Amniotic epithelial cell (primary cell): ENCODE measurements at regions not wholly inside any gene's neighbourhood (a gene's known extent, or its start where the extent isn't known, plus 50 kb on each side); places are given as distances from the start of the nearest gene placed in this dataset.
"Not testable (repeated sequence)": the region's sequence is repeated elsewhere in the genome, so short reads cannot be mapped to it uniquely, and the experiment has no call there.

Source experiments
- DNase-seq: peaks from one replicate; pipeline ENCODE4 v3.0.0-alpha.2; 2010; ENCODE audit warnings: low read depth

DNA sequence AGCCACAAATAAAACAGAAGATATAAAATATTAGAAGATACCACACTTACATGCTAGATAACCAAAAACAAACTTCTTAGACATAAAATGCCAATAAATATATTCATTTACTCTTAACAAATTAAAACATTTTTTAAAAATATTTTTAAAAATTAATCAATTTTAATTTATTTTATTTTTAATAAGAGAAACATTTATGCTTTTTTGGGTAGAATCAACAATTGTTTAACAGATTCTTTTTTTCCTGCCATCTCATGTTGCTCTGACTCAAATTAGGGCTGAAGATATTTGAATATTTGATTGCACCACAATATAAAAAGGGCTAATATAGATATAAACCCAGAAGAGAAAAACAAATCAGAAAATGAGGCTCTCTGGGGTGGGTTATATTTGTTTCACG is 172.6 kb downstream of the GOLGA6L6 start:
- no peak for DNase-seq

DNA sequence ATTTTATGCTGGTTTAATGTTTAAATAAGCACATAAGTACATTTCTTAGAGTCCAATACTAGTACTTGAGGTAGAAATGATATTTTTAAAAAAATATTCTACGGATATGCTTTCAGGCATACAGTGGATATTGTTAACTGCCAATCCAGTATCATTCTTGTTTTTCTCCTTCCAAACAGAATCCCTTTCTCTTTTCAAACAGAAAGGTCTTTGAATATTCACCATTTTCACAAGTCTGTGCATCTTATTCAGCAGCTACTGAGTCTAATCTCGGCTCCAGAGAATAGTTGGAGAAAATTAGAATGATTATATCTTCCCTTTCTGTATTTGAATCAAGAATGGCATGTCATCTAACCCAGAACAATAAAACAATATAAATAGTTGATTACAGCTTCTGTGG is 174.5 kb downstream of the GOLGA6L6 start:
- DNase-seq, result no peak

DNA sequence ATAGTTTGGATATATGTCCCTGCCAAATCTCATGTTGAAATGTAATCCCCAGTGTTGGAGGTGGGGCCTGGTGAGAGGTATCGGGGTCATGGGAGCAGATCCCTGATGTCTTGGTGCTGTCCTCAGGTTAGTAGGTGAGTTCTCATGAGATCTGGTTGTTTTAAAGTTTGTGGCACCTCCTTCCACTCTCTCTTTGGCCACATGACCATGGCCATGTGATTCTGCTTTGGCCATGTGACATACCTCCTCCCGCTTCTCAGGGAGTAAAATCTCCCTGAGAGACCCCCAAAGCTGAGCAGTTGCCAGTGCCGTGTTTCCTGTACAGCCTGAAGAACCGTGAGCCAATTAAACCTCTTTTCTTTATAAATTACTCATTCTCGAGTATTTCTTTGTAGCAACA is 178.0 kb downstream of the GOLGA6L6 start:
- not testable (repeated sequence) for DNase-seq

DNA sequence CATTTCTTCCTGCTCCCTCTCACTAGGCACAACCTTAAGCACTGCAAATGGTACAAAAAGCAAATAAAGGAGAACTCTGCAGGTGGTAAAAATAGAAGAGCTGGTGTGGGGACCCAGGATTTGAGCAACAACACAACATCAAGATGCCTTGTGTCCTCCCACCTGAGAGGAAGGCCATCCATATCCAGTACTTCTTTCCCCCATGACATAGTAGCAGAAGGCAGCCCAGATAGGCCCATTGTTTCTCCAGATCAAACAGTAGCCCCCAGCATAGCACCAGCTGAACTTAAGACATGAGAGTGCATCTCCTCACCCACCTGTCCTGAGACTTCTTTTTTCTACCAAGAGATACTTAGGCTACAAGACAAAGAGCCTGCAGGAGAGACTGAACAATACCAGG is 180.5 kb downstream of the GOLGA6L6 start:
- no peak for DNase-seq

DNA sequence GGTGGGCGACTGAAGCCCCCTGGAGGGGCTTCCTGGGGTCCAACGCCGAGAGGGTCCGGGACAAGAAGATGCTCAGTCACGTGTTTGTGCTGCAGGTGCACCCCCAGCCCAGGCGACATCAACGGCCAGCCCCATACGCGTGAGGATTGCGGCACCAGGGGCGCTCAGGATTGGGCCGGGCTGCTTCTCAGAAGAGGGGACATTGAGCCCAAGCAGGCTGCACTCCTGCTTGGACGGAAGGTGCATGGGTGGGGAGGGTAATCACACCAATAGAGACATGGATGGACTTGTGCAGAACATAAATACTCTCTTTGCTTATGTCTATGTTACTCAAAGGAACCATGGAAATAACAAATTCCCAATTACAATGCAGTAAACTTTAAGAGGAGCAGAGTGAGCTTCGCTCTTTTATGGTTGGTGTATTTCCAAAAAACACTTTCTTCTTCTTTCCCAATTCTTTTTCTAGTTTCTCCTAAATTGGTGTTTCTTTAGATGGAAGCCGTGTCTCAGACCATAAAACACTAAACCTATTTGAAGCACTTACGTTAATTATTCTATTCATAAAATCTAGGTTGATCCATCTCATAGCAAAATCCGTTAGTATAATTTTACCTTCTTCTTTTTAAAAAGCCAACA is 182.7 kb downstream of the GOLGA6L6 start:
- no peak for DNase-seq

DNA sequence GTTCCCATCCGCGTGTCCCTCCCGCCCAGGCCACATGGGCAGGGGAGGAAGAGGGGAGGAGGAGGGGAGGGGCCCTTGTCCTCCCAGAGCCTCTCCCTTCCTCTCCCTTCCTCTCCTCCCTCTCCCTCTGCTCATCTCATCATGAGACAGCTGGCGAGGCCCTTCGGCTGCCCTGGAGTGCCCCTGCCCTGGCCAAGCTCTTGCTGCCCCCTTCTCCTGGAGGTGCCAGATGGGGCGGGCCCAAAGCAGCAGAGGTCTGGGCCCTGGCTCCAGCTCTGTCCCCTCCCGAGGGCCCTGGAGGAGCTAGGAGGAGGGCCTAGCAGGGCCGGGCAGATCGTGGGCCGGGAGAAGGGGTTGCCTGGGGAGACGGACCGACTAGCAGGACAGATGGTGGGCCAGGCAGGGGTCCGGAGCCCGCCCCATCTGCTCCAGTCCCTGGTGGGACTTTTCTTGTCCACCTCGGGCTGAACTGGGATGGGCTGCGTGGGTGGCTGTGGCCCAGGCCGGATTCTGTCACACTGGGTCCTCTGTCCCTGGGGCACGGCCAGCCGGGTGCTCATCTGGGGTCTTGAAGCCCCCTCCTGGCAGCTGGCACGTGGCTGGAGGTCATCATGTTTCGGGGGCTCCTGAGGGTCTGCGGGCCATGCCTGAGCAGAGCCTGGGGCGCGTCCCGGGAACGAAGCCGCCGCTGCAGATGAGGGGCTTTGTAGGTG is 183.4 kb downstream of the GOLGA6L6 start:
- DNase-seq, result no peak

DNA sequence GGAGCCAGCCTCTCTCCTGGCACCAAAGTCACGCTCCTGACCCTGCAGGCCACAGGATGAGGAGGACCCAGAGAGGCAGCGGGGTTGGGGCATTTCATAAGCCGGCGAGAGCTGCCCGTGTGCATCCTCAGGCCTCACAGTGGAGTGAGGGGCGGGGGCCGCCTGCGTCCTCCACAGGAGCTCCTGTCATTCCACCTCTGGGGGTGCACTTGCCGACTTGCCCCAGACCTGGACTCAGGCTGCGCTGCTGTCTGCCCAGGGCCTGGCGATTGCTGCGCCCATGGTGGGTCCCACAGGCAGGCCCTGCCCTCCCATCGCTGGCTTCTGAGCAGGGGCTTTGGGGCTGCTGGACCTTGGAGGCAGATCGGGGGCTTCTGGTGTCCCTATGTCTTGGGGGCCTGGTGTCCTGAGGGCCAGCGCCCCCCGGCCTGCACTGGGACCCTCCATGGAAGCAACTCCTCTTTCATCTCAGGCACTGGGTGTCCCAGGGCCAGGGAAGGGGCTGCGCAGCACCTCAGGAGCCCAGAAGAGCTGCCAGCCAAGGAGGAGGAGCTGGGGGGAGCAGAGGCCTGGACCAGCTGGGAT is 184.0 kb downstream of the GOLGA6L6 start:
- no peak for DNase-seq

DNA sequence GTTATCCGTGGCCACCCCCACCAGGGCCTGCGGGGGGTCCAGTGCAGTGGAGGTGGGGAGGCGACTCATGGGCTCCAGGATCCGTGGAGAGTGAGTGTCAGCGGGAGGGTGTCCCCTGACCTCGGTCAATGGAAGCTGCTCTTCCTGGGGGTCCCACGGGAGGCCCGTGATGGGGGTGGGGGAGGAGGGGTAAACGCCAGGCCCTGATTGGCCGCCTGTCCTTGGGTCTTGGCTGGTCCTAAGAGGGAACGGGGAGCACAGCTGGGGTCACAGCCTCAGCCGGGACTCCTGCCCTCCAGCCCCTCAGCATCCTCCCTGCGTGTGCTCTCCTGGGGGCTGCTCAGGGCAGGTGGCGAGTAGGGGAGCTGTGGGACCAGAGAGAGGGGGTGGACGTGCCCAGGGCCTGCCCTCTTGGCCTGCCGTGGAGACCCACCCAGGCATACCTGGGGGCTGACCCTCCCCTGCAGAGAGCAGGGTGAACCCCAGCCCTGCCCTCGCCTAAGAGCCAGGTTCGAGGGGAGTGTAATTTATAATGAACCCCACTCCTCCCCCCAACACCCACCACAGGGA is 184.6 kb downstream of the GOLGA6L6 start:
- no peak for DNase-seq

DNA sequence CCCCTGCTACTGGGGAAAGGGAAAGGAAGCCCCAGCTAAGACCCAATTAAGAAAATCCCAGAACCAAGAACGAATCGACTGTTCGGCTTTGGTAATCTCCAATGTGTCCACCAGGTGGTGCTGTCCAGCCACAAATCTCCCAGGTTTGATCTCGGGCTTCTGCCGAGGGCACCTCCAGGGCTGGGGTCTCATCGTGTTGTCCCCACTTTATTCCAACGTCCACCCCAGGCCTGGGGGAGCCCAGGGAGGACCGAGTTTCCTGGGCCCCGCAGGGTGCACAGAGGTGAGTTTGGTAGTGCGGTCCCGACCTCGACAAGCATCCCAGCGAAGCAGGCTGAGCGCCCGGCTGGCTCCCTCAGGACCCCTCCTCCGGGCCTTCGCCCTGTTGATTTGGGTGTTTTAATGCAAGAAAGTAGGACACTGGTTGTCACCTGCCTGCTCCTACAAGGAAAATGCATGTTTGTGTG is 185.1 kb downstream of the GOLGA6L6 start:
- no peak for DNase-seq

DNA sequence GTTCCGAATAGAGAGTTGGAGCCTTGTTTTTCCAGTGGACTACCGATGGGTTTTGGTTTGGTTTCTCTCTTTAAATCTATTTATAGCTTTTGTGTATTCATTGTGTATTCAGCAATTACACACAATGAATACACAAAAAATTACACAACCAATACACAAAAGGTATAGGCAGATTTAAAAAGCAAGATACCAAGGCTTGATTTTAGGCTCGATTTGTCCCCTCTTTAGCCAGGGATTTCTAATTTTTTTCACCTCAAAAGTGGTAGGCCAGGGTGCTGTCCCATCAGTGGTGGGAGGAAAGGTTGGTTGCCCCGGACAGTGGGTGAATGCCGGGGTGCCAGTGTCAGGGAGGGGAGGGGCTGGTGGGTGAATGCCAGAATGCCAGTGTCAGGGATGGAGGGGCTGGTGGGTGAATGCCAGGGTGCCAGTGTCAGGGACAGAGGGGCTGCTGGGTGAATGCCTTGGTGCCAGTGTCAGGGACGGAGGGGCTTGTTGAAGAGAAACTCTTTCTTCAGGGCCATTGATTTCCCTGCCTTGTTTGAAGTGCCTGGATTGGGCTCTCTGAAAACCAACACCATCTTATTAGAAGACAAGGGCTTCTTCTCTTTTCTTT is 186.2 kb downstream of the GOLGA6L6 start:
- DNase-seq, result no peak

DNA sequence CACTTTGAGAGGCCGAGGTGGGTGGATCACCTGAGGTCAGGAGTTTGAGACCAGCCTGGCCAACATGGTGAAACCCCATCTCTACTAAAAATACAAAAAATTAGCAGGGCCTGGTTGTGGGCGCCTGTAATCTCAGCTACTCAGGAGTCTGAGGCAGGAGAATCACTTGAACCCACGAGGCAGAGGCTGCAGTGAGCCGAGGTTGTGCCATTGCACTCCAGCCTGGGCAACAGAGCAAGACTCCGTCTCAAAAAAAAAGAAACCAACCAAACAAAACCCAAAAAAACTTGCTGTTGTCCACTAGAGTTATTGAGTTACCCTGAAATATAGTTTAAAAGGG is 186.7 kb downstream of the GOLGA6L6 start:
- DNase-seq, result not testable (repeated sequence)

DNA sequence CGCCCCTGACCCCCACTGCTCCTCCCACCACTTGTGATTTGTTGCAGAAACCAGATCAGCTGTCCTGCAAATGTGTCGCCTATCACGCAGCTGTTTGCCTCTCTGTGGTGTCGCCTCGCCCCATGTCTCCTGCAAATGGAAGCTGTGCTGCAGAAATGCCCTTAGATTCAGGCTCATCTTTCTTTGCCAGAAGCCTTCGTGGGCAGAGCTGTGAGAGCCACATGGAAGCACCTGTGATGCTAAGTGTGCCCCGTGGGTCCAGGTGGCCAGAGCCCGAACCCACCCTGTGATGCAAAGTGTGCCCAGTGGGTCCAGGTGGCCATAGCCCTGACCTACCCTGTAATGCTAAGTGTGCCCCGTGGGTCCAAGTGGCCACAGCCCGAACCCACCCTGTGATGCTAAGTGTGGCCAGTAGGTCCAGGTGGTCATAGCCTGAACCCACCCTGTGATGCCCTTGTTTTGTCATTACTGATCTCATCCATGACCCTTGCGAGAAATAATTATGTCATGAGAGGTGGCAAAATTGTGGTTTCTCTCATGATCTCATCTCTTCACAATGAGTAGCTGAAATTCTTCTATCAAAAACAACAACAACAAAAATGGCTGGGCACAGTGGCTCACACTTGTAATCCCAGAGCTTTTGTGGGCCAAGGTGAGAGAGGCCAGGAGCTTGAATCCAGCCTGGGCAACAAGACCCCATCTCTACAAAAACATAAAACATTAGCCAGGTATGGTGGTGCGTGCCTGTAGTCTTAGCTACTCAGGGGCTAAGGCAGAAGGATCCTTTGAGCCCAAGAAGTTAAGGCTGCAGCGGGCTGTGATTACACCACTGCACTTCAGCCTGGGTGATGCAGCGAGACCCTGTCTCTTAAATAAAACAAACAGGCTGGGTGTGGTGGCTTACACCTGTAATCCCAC is 187.4 kb downstream of the GOLGA6L6 start:
- DNase-seq, result no peak

DNA sequence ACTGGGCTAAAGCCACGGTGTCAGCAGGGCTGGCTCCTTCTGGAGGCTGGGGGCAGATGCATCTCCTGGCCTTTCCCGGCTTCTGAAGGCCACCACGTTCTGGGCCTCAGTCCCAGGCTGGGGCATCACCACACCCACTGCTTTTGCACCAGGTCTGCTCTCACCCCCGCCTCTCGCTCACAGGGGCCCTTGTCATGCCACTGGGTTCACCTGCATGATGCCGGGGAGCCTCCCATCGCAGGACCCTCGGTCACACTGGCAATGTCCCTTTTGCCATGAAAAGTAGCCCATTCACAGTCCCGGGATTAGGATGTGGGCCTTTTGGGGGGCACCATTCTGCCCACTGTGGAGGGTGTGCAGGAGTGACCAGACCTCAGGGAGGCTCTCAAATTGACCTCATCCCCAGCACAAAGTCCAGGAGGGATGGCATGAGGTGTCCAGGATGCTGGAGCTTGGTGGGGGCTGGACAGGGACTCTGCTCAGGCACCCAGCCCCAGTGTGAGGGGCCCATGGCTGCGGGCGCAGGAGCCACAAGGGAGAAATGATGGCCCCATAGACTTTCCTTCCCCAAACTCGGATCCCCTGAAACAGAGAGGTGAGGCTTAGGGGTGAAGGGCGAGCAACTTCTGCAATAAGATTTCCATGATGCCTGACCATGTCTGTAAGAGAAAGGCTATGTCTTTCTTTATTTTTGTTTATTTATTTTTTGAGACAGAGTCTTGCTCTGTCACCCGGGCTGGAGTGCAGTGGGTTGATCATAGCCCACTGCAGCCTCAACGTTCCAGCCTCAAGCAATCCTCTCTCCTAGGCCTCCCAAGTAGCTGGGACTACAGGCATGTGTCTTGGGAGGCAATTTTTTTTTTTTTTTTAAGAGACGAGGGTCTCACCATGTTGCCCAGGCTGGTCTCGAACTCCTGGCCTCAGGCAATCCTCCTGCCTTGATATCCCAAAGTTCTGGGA is 189.1 kb downstream of the GOLGA6L6 start:
- no peak for DNase-seq

DNA sequence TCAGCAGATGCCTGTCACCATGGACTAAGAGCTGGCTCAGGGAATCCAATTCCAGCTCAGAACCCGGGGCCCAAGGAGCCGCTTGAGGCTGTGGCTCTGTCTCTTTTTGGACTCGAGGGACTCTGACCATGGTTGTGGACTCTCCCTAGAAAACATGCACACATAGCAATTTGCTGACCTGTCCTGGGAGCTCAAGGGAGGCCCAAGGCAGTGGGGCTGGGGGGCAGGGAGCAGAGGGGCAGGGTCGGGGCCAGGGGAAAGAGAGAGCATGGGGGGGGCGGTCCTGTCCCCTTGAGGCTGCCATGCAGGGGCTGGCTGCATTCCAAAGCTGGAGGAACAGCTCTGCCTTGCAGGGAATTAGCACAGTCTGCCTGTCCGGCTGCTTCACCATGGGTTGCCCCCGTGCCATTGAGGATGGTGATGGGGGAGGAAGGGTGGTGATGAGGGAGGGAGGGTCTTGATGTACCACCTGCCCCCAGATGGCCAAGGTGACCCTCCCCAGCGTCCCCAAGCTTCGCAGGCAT is 190.1 kb downstream of the GOLGA6L6 start:
- no peak for DNase-seq

DNA sequence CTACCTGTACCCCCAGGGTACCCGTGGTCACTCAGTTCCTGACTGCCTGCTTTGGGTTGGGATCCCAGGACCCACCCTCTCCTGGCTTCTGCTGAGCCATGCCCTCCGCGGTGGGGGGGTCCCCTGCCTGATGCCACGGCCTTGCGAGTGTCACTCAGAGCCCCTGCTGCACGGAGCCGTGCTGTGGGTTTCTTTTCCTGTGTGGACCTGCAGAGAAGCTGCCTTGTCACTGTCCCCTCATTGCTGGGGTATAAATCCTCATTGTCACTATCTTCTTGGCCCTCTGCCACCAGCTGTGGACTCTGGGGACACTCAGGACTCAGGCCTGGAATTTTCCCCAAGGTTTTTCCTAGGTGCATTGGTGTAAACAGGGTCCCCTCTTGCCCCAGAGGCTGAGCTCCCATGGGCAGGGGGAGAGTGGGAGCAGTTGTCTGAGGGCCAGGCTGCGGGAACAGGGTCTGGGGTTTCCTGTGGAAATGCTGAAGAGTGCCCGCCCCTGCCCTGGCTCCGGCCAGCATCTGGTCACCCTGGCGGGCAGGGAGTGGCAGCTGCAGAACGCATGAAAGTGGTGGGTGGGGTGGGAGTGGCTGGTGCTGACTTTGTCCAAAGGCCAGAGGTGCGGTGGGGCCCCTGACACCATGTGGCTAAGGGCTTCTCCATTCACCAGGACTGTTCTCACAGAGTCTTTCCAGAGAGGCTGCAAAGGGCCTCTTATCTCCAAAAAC is 191.7 kb downstream of the GOLGA6L6 start:
- no peak for DNase-seq

DNA sequence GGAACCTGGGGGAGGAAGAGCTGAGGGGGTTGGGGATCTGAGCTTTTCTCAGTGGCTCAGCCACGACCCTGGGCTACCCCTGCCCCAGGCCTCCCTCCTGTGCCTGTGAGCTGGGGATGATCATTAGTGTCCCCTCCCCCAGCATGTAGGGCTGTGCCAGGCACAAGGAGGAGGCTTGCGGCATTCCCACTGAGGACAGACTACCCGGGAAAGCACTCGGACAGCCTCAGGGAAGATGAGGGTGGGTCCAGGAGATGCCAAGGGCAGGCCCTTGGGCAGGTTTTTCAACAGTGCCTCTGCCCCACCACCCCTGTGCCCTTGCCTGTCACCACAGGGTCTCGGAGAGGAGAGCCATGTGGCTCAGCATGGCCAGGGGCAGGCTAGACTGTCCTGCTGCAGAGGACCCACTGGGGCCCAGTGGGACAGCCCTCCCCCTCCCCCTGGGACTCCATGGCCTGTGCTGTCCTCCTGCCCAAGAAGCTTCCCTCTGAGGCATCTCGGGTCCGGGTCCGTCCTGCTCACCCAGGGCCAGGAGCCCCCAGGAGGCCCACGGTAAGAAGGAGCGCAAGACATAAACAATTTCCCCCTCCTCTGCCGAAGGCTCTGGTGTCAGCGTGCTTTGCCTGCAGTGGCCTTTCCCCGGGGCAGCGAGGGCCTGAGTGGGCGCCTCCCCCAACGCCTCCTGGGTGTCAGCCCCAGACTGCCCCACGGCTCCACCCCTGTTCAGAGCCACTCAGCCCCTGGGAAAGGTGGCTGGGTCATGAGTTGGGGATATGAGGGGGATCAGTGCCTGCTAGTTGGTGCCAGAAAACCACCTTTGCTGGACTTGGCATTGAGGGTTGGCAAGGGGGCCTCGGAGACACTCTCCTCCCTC is 192.5 kb downstream of the GOLGA6L6 start:
- DNase-seq, result no peak

DNA sequence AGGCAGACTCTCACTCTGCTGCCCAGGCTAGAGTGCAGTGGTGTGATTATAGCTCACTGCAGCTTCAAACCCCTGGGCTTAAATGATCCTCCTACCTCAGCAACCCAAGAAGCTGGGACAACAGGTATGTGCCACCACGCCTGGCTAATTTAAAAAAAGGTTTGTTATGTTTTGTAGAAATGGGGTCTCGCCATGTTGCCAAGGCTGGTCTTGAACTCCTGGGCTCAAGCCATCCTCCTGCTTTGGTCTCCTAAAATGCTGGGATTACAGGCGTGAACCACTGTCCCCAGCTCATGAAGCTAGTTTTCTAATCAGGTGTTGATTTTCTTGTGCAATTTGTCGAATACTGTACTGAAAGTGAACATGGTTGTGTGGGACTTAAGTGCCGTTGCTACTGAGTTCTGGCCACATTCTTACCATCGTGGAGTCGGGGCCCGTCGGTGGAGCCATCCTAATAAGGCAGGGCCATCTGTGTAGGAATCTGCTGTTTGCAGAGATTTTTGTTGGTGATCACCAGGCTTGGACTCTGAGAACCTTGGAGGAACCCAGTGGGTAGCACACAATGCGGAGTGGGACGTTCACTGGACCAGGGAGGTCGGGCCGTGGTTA is 193.2 kb downstream of the GOLGA6L6 start:
- DNase-seq, result no peak
